ENCODE measurements at regions not wholly inside any gene's neighbourhood (a gene's known extent, or its start where the extent isn't known, plus 50 kb on each side); places are given as distances from the start of the nearest gene placed in this dataset.

DNA sequence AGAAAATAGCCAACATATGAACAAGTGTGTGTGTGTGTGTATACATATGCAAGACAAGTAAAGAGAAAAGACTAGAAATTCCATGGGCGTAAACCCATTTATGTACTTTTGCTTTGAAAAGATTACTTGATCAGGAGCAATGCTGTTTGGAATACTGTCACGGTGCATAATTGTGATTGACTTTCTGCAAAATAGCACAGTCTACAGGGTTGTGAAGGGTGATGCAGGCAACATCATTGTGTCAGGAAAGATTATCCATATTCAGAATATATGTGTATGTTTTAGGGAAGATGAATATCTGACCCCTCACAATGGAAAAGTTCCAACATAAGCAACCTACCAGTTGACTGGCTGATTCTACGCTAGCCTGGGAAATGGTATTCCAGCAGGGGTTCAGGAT lies 307.7 kb downstream of the JRKL start:
- Histone ChIP-seq H2BK5ac (ENCODE audit: insufficient read length, low read length) (no peak overlapping the region), H2AK5ac (ENCODE audit: insufficient read length, low read length) (no peak overlapping the region), H3K4me1 (ENCODE audit: insufficient read depth, low read length) (no peaks in the 10 kb centered on the region), H4K8ac (replicated peaks; ENCODE audit: insufficient read length, low read depth, low read length) (no peak overlapping the region), H3K23ac (ENCODE audit: insufficient read length, low read depth, low read length) (no peak overlapping the region), H4K20me1 (ENCODE audit: control insufficient read depth, insufficient read depth, insufficient read length) (no peaks in the 10 kb centered on the region), H3K14ac (ENCODE audit: insufficient read depth, low read length) (no peak overlapping the region), H3K9ac (ENCODE audit: extremely low read depth, insufficient read length, low read length) (no peak overlapping the region), H2BK20ac (ENCODE audit: low read depth, low read length, poor library complexity, severe bottlenecking) (no peak overlapping the region), H3K4me2 (ENCODE audit: insufficient read depth, insufficient read length, low read length) (no peak overlapping the region), H4K5ac (ENCODE audit: insufficient read length, low read depth, low read length) (no peak overlapping the region), H2BK15ac (ENCODE audit: low read depth, low read length) (no peak overlapping the region), H2BK120ac (ENCODE audit: low read depth, low read length, poor library complexity, severe bottlenecking) (no peak overlapping the region), H3K79me1 (ENCODE audit: insufficient read depth, low read depth, low read length, poor library complexity, severe bottlenecking) (no peaks in the 10 kb centered on the region), H3K79me2 (ENCODE audit: insufficient read depth, low read length) (no peaks in the 10 kb centered on the region), H2BK12ac (ENCODE audit: insufficient read length, low read depth, low read length) (no peak overlapping the region), H3K27ac (ENCODE audit: insufficient read length, low read depth, low read length) (no peak overlapping the region), H2AFZ (ENCODE audit: low read length) (no peak overlapping the region), H3K56ac (ENCODE audit: insufficient read length, low read depth, low read length) (no peak overlapping the region), H3K18ac (ENCODE audit: insufficient read length, low read depth, low read length) (no peak overlapping the region), H3T11ph (ENCODE audit: low read length) (no peak overlapping the region), H3K4ac (ENCODE audit: low read depth, low read length) (no peak overlapping the region), H3K9me3 (ENCODE audit: control insufficient read depth, low read depth, low read length) (no peaks in the 10 kb centered on the region), H4K91ac (ENCODE audit: insufficient read length, low read depth, low read length) (no peak overlapping the region), H3K23me2 (ENCODE audit: insufficient read length, low read depth, low read length, poor library complexity, severe bottlenecking) (no peaks in the 10 kb centered on the region), H3K27me3 (ENCODE audit: insufficient read depth, low read length) (peaks cover 17% of the 10 kb centered on the region; the same call in 1 of the 2 replicates)
- Mint-ChIP-seq H3K4me3 (no peak overlapping the region), H3K36me3 (ENCODE audit: insufficient read depth in 1 of 3, low read depth in 3 of 3) (no peaks in the 10 kb centered on the region; a peak in 1 of 7 replicates), H3K27me3 (ENCODE audit: low read depth) (peaks cover 65% of the 10 kb centered on the region), H3K27ac (no peak overlapping the region), H3K9me3 (no peaks in the 10 kb centered on the region), H3K4me1 (peaks cover 7 to 12% of the 10 kb centered on the region in 2 experiments)
- DNase-seq, result no peak
- TF ChIP-seq, protein P1, sequence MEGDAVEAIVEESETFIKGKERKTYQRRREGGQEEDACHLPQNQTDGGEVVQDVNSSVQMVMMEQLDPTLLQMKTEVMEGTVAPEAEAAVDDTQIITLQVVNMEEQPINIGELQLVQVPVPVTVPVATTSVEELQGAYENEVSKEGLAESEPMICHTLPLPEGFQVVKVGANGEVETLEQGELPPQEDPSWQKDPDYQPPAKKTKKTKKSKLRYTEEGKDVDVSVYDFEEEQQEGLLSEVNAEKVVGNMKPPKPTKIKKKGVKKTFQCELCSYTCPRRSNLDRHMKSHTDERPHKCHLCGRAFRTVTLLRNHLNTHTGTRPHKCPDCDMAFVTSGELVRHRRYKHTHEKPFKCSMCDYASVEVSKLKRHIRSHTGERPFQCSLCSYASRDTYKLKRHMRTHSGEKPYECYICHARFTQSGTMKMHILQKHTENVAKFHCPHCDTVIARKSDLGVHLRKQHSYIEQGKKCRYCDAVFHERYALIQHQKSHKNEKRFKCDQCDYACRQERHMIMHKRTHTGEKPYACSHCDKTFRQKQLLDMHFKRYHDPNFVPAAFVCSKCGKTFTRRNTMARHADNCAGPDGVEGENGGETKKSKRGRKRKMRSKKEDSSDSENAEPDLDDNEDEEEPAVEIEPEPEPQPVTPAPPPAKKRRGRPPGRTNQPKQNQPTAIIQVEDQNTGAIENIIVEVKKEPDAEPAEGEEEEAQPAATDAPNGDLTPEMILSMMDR (conservative IDR thresholded peaks at IDR 0.05), result no peak
- no CpG with 5 or more reads among the region's 3 CpGs for WGBS (ENCODE audit: extremely low coverage, insufficient read length, low lambda C conversion rate)
